NCI-H2196 treated with DMSO at 0.1 percent for 48 hours (cell line): ENCODE measurements at regions not wholly inside any gene's neighbourhood (a gene's known extent, or its start where the extent isn't known, plus 50 kb on each side); places are given as distances from the start of the nearest gene placed in this dataset.

Experiments used
- DNase-seq: peaks from one replicate; lab custom pipeline; 2025; ENCODE audit not compliant: unreplicated experiment; lab: John Stamatoyannopoulos, UW

- no peak for DNase-seq
Observed at GRCh38 chr6:25035512-25036435, 100.0 kb upstream of the RIPOR2 start.

GRCh38 chr6:25036461-25036860 lies 100.7 kb upstream of the RIPOR2 start:
- no peak for DNase-seq

GRCh38 chr6:25038300-25038699 lies 102.5 kb upstream of the RIPOR2 start:
- DNase-seq: no peak

GRCh38 chr6:25038999-25039398 lies 103.2 kb upstream of the RIPOR2 start:
- no peak for DNase-seq

- no peak for DNase-seq
Observed at GRCh38 chr6:25041485-25042035, 105.8 kb upstream of the RIPOR2 start.

GRCh38 chr6:25042036-25042521 lies 106.3 kb upstream of the RIPOR2 start:
- no peak for DNase-seq

GRCh38 chr6:25042536-25042935 lies 106.8 kb upstream of the RIPOR2 start:
- DNase-seq: no peak

GRCh38 chr6:25042984-25043725 lies 107.4 kb upstream of the RIPOR2 start:
- no peak for DNase-seq

- no peak for DNase-seq
Observed at GRCh38 chr6:25043892-25044291, 108.1 kb upstream of the RIPOR2 start.

- DNase-seq: no peak
Observed at GRCh38 chr6:25046942-25047341, 111.2 kb upstream of the RIPOR2 start.

- no peak for DNase-seq
Observed at GRCh38 chr6:25050356-25050755, 114.6 kb upstream of the RIPOR2 start.

GRCh38 chr6:25051083-25051482 lies 115.3 kb upstream of the RIPOR2 start:
- no peak for DNase-seq

- DNase-seq: no peak
Observed at GRCh38 chr6:25052181-25052580, 116.4 kb upstream of the RIPOR2 start.

- no peak for DNase-seq
Observed at GRCh38 chr6:25053875-25054371, 118.2 kb upstream of the RIPOR2 start.

- DNase-seq: no peak
Observed at GRCh38 chr6:25054469-25054868, 118.7 kb upstream of the RIPOR2 start.

GRCh38 chr6:25056130-25056529 lies 120.4 kb upstream of the RIPOR2 start:
- no peak for DNase-seq

- DNase-seq: no peak
Observed at GRCh38 chr6:25057111-25057905, 121.5 kb upstream of the RIPOR2 start.

- no peak for DNase-seq
Observed at GRCh38 chr6:25058441-25058840, 122.7 kb upstream of the RIPOR2 start.

- no peak for DNase-seq
Observed at GRCh38 chr6:25058941-25059340, 123.2 kb upstream of the RIPOR2 start.

- DNase-seq: no peak
Observed at GRCh38 chr6:25060522-25060921, 124.8 kb upstream of the RIPOR2 start.
